ENCODE measurements at regions not wholly inside any gene's neighbourhood (a gene's known extent, or its start where the extent isn't known, plus 50 kb on each side); places are given as distances from the start of the nearest gene placed in this dataset.

- no peaks in the 10 kb centered on the region for H3K4me1 ChIP-seq (ENCODE audit: insufficient read depth, low read length, poor library complexity, severe bottlenecking)
- DNase-seq (ENCODE audit: low spot score), result no peak
- no peaks in the 10 kb centered on the region for H3K36me3 ChIP-seq (ENCODE audit: insufficient read depth, low read length, poor library complexity, severe bottlenecking)
- H3K9me3 ChIP-seq (ENCODE audit: low read depth, low read length, poor library complexity, severe bottlenecking), result no peaks in the 10 kb centered on the region
- no peak overlapping the region for H3K27ac ChIP-seq (ENCODE audit: low read depth, low read length, poor library complexity, severe bottlenecking)
- ChIA-PET CTCF (no interaction called here), POLR2A (ENCODE audit: low non-redundant PET) (no interaction called here)
- no peak for TF ChIP-seq EZH2 (IDR thresholded peaks at IDR 0.05; ENCODE audit: borderline replicate concordance, low read depth, low read length, poor library complexity, severe bottlenecking)
- TF ChIP-seq CTCF (conservative IDR thresholded peaks at IDR 0.05; ENCODE audit: low read depth, low read length), result no peak
- H3K4me3 ChIP-seq (ENCODE audit: low read depth, low read length, poor library complexity, severe bottlenecking), result no peak overlapping the region
- H3K27me3 ChIP-seq (replicated peaks; ENCODE audit: insufficient read depth, low read depth, low read length, poor library complexity), result no peaks in the 10 kb centered on the region
- intact Hi-C loops (cut with micrococcal nuclease; ENCODE audit: unreplicated experiment), result no loop called here
- no TSS peak for BruUV-seq (replicated peaks)
Observed at GRCh38 chr1:229073251-229073650, 197.7 kb upstream of the RAB4A start.

- intact Hi-C loops (cut with micrococcal nuclease; ENCODE audit: unreplicated experiment), result no loop called here
- no peak for TF ChIP-seq EZH2 (IDR thresholded peaks at IDR 0.05; ENCODE audit: borderline replicate concordance, low read depth, low read length, poor library complexity, severe bottlenecking)
- no peak for TF ChIP-seq CTCF (conservative IDR thresholded peaks at IDR 0.05; ENCODE audit: low read depth, low read length)
- POLR2A ChIA-PET (ENCODE audit: low non-redundant PET), result interaction anchor here (0.6 kb wide), 1 partner anchor 1059 kb away, joined by 3 read pairs; no protein-coding TSS in a partner anchor
- no peaks in the 10 kb centered on the region for H3K4me1 ChIP-seq (ENCODE audit: insufficient read depth, low read length, poor library complexity, severe bottlenecking)
- no TSS peak for BruUV-seq (replicated peaks)
- no peaks in the 10 kb centered on the region for H3K9me3 ChIP-seq (ENCODE audit: low read depth, low read length, poor library complexity, severe bottlenecking)
- CTCF ChIA-PET, result no interaction called here
- no peak for DNase-seq (ENCODE audit: low spot score)
- peaks cover 5% of the 10 kb centered on the region for H3K27me3 ChIP-seq (replicated peaks; ENCODE audit: insufficient read depth, low read depth, low read length, poor library complexity)
- H3K36me3 ChIP-seq (ENCODE audit: insufficient read depth, low read length, poor library complexity, severe bottlenecking), result no peaks in the 10 kb centered on the region
- H3K27ac ChIP-seq (ENCODE audit: low read depth, low read length, poor library complexity, severe bottlenecking), result no peak overlapping the region
- H3K4me3 ChIP-seq (ENCODE audit: low read depth, low read length, poor library complexity, severe bottlenecking), result no peak overlapping the region
Observed at GRCh38 chr1:229075217-229075616, 195.7 kb upstream of the RAB4A start.

- Histone ChIP-seq H3K4me3 (ENCODE audit: low read depth, low read length, poor library complexity, severe bottlenecking) (no peak overlapping the region), H3K4me1 (ENCODE audit: insufficient read depth, low read length, poor library complexity, severe bottlenecking) (no peaks in the 10 kb centered on the region), H3K27me3 (replicated peaks; ENCODE audit: insufficient read depth, low read depth, low read length, poor library complexity) (peaks cover 5% of the 10 kb centered on the region), H3K27ac (ENCODE audit: low read depth, low read length, poor library complexity, severe bottlenecking) (no peak overlapping the region), H3K9me3 (ENCODE audit: low read depth, low read length, poor library complexity, severe bottlenecking) (no peaks in the 10 kb centered on the region), H3K36me3 (ENCODE audit: insufficient read depth, low read length, poor library complexity, severe bottlenecking) (no peaks in the 10 kb centered on the region)
- intact Hi-C loops (cut with micrococcal nuclease; ENCODE audit: unreplicated experiment), result no loop called here
- TF ChIP-seq CTCF (conservative IDR thresholded peaks at IDR 0.05; ENCODE audit: low read depth, low read length), result no peak
- no peak for TF ChIP-seq EZH2 (IDR thresholded peaks at IDR 0.05; ENCODE audit: borderline replicate concordance, low read depth, low read length, poor library complexity, severe bottlenecking)
- POLR2A ChIA-PET (ENCODE audit: low non-redundant PET), result interaction anchor here (0.6 kb wide), 1 partner anchor 1058 kb away, joined by 3 read pairs; no protein-coding TSS in a partner anchor
- no TSS peak for BruUV-seq (replicated peaks)
- CTCF ChIA-PET, result no interaction called here
- no peak for DNase-seq (ENCODE audit: low spot score)
Observed at GRCh38 chr1:229075716-229076115, 195.2 kb upstream of the RAB4A start.
